Mesendoderm (in vitro differentiated cells): ENCODE measurements at regions not wholly inside any gene's neighbourhood (a gene's known extent, or its start where the extent isn't known, plus 50 kb on each side); places are given as distances from the start of the nearest gene placed in this dataset.

Experiments used
- DNase-seq: peaks from one replicate; pipeline ENCODE4 v3.0.0; 2013
- H2AK5ac ChIP-seq: 2 replicates; pipeline ENCODE4 v1.6.1; 2013; ENCODE audit warnings: low read length, inconsistent platforms
- H2BK120ac ChIP-seq: 2 replicates; pipeline ENCODE4 v1.6.1; 2013; ENCODE audit warnings: low read depth, mild to moderate bottlenecking, low read length, moderate library complexity, mixed read lengths
- H2BK15ac ChIP-seq: replicated peaks from 2 replicates; pipeline ENCODE4 v1.6.1; 2013; ENCODE audit warnings: low read depth, mild to moderate bottlenecking, moderate library complexity
- H2BK5ac ChIP-seq: 2 replicates; pipeline ENCODE4 v1.6.1; 2013; ENCODE audit warnings: low read length, inconsistent platforms
- H3K18ac ChIP-seq: 2 replicates; pipeline ENCODE4 v1.6.1; 2013; ENCODE audit warnings: mild to moderate bottlenecking, low read length, mixed read lengths
- H3K23ac ChIP-seq: one replicate; pipeline ENCODE4 v1.6.1; 2013; ENCODE audit warnings: low read length
- H3K27ac ChIP-seq: 2 replicates; pipeline ENCODE4 v1.5.1; 2013; ENCODE audit warnings: low read depth, mild to moderate bottlenecking, inconsistent platforms, low read length, moderate library complexity
- H3K27me3 ChIP-seq: 2 replicates; pipeline ENCODE4 v1.6.1; 2013; ENCODE audit warnings: low read length, control low read depth, mild to moderate bottlenecking, inconsistent platforms; ENCODE audit not compliant: insufficient read depth, poor library complexity
- H3K36me3 ChIP-seq: 2 replicates; pipeline ENCODE4 v1.6.1; 2013; ENCODE audit warnings: low read length, inconsistent platforms; ENCODE audit not compliant: control insufficient read depth, insufficient read depth
- H3K4ac ChIP-seq: one replicate; pipeline ENCODE4 v1.6.1; 2013; ENCODE audit warnings: low read depth, mild to moderate bottlenecking, low read length, moderate library complexity
- H3K4me1 ChIP-seq: 2 replicates; pipeline ENCODE4 v1.6.1; 2013; ENCODE audit warnings: low read depth, low read length, inconsistent platforms; ENCODE audit not compliant: control insufficient read depth
- H3K4me2 ChIP-seq: 2 replicates; pipeline ENCODE4 v1.6.1; 2013; ENCODE audit warnings: low read length
- H3K4me3 ChIP-seq: 2 replicates; pipeline ENCODE4 v1.5.1; 2013; ENCODE audit warnings: mild to moderate bottlenecking, low read length
- H3K56ac ChIP-seq: one replicate; pipeline ENCODE4 v1.6.1; 2013; ENCODE audit warnings: low read length
- H3K79me1 ChIP-seq: 2 replicates; pipeline ENCODE4 v1.6.1; 2013; ENCODE audit warnings: low read length, inconsistent platforms
- H3K79me2 ChIP-seq: 2 replicates; pipeline ENCODE4 v1.6.1; 2013; ENCODE audit warnings: mild to moderate bottlenecking, low read length; ENCODE audit not compliant: control insufficient read depth, insufficient read depth
- H3K9ac ChIP-seq: 2 replicates; pipeline ENCODE4 v1.6.1; 2013; ENCODE audit warnings: low read length, inconsistent platforms
- H4K5ac ChIP-seq: one replicate; pipeline ENCODE4 v1.6.1; 2013; ENCODE audit warnings: low read length
- H4K8ac ChIP-seq: one replicate; pipeline ENCODE4 v1.6.1; 2013; ENCODE audit warnings: low read depth, mild to moderate bottlenecking, control low read depth, low read length, moderate library complexity
- WGBS: extraction: QIAGEN DNeasy Blood & Tissue Kit; methylation state at CpG from one replicate; pipeline ENCODE4 v1.1.7; 2013; ENCODE audit warnings: low lambda C conversion rate, missing lambda C conversion rate; ENCODE audit not compliant: insufficient coverage; ENCODE audit errors: extremely low coverage; 5-methylcytosine and 5-hydroxymethylcytosine counted together

- Histone ChIP-seq H3K23ac (no peak overlapping the region), H2BK120ac (no peak overlapping the region), H2BK5ac (no peak overlapping the region), H3K4me3 (no peak overlapping the region), H3K79me2 (no peaks in the 10 kb centered on the region), H3K27me3 (no peaks in the 10 kb centered on the region), H4K5ac (no peak overlapping the region), H2BK15ac (no peak overlapping the region), H3K18ac (no peak overlapping the region), H3K36me3 (no peaks in the 10 kb centered on the region), H3K79me1 (no peaks in the 10 kb centered on the region), H2AK5ac (no peak overlapping the region), H3K27ac (no peak overlapping the region), H3K4me2 (no peak overlapping the region), H3K4me1 (no peaks in the 10 kb centered on the region), H3K9ac (no peak overlapping the region), H3K4ac (no peak overlapping the region), H3K56ac (no peak overlapping the region), H4K8ac (no peak overlapping the region)
- no CpG with 5 or more reads among the region's 18 CpGs for WGBS
- no peak for DNase-seq
Observed at GRCh38 chr4:185879666-185880312, 67.8 kb upstream of the SORBS2 start.

GRCh38 chr4:185880571-185880970 is 68.6 kb upstream of the SORBS2 start:
- H4K8ac ChIP-seq = no peak overlapping the region
- no peak overlapping the region for H3K9ac ChIP-seq
- no peaks in the 10 kb centered on the region for H3K79me2 ChIP-seq
- H3K4me1 ChIP-seq = no peaks in the 10 kb centered on the region
- no CpG with 5 or more reads among the region's 3 CpGs for WGBS
- H3K27me3 ChIP-seq = no peaks in the 10 kb centered on the region
- H2BK15ac ChIP-seq = no peak overlapping the region
- no peak overlapping the region for H2AK5ac ChIP-seq
- H3K23ac ChIP-seq = no peak overlapping the region
- no peak overlapping the region for H3K27ac ChIP-seq
- H3K18ac ChIP-seq = no peak overlapping the region
- H3K36me3 ChIP-seq = no peaks in the 10 kb centered on the region
- no peak overlapping the region for H3K56ac ChIP-seq
- H3K4me2 ChIP-seq = no peak overlapping the region
- no peak overlapping the region for H3K4me3 ChIP-seq
- no peak overlapping the region for H2BK120ac ChIP-seq
- H4K5ac ChIP-seq = no peak overlapping the region
- no peaks in the 10 kb centered on the region for H3K79me1 ChIP-seq
- DNase-seq = no peak
- no peak overlapping the region for H2BK5ac ChIP-seq
- no peak overlapping the region for H3K4ac ChIP-seq

- H2BK120ac ChIP-seq = no peak overlapping the region
- WGBS = no CpG with 5 or more reads among the region's 3 CpGs
- H4K8ac ChIP-seq = no peak overlapping the region
- H2AK5ac ChIP-seq = no peak overlapping the region
- H3K4me1 ChIP-seq = no peaks in the 10 kb centered on the region
- H3K36me3 ChIP-seq = no peaks in the 10 kb centered on the region
- no peak overlapping the region for H2BK5ac ChIP-seq
- no peaks in the 10 kb centered on the region for H3K27me3 ChIP-seq
- no peak overlapping the region for H3K18ac ChIP-seq
- no peak overlapping the region for H2BK15ac ChIP-seq
- DNase-seq = peak; percentile 45
- H3K79me2 ChIP-seq = no peaks in the 10 kb centered on the region
- H3K23ac ChIP-seq = no peak overlapping the region
- no peak overlapping the region for H3K27ac ChIP-seq
- H3K4me3 ChIP-seq = no peak overlapping the region
- no peak overlapping the region for H4K5ac ChIP-seq
- H3K79me1 ChIP-seq = no peaks in the 10 kb centered on the region
- no peak overlapping the region for H3K4me2 ChIP-seq
- H3K4ac ChIP-seq = no peak overlapping the region
- H3K9ac ChIP-seq = no peak overlapping the region
- no peak overlapping the region for H3K56ac ChIP-seq
Observed at GRCh38 chr4:185881430-185881829, 69.4 kb upstream of the SORBS2 start.

DNA sequence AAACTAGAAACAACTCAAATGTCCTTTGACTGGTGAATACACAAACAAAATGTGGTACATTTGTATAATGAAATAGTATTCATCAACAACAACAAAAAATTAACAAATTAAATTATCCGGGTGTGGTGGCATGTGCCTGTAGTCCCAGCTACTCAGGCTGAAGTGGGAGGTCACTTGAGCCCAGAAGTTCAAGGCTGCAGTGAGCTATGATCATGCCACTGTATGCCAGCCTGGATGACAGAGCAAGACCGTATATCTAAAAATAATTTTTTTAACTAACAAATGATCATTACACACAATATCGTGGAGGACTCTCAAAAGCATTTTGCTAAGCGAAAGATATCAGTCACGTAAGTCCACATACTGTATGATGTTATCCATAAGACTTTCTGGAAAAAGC is 71.6 kb upstream of the SORBS2 start:
- DNase-seq = no peak
- H4K5ac ChIP-seq = no peak overlapping the region
- no peak overlapping the region for H3K18ac ChIP-seq
- H2BK5ac ChIP-seq = no peak overlapping the region
- H3K23ac ChIP-seq = no peak overlapping the region
- no peak overlapping the region for H2BK120ac ChIP-seq
- no peak overlapping the region for H3K27ac ChIP-seq
- no peaks in the 10 kb centered on the region for H3K36me3 ChIP-seq
- H3K9ac ChIP-seq = no peak overlapping the region
- H3K4me1 ChIP-seq = no peaks in the 10 kb centered on the region
- no peaks in the 10 kb centered on the region for H3K27me3 ChIP-seq
- no peak overlapping the region for H3K4me3 ChIP-seq
- no peak overlapping the region for H2BK15ac ChIP-seq
- H3K4ac ChIP-seq = no peak overlapping the region
- H3K79me1 ChIP-seq = no peaks in the 10 kb centered on the region
- H3K4me2 ChIP-seq = no peak overlapping the region
- no CpG with 5 or more reads among the region's 5 CpGs for WGBS
- H2AK5ac ChIP-seq = no peak overlapping the region
- no peaks in the 10 kb centered on the region for H3K79me2 ChIP-seq
- H3K56ac ChIP-seq = no peak overlapping the region
- H4K8ac ChIP-seq = no peak overlapping the region

DNA sequence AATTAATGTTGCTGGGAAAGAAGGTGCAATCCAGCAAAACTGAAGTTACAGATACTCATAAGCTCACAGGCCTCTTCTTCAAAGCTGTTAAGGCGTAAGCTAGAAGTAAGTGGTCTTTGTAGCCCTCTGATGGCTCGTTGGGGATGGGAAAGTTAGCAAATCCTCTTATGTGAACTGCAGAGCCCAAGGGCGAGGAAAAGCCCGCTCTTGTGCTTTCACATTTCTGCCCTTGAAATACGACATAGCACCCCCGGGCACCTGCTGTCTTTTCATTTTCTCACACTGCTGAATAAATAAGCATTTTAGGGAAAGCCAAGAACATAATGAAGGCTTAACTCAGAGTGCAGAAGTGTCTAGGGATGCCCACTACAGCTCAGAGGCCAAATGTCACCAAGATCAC is 73.1 kb upstream of the SORBS2 start:
- no peak overlapping the region for H2BK120ac ChIP-seq
- H2BK5ac ChIP-seq = no peak overlapping the region
- H2AK5ac ChIP-seq = no peak overlapping the region
- H3K27ac ChIP-seq = no peak overlapping the region
- no peak overlapping the region for H4K5ac ChIP-seq
- H4K8ac ChIP-seq = no peak overlapping the region
- H3K23ac ChIP-seq = no peak overlapping the region
- no peaks in the 10 kb centered on the region for H3K27me3 ChIP-seq
- H3K9ac ChIP-seq = no peak overlapping the region
- H3K4me1 ChIP-seq = no peaks in the 10 kb centered on the region
- no peak overlapping the region for H3K4me3 ChIP-seq
- no peak overlapping the region for H2BK15ac ChIP-seq
- no peak overlapping the region for H3K56ac ChIP-seq
- no peaks in the 10 kb centered on the region for H3K36me3 ChIP-seq
- H3K79me1 ChIP-seq = no peaks in the 10 kb centered on the region
- H3K79me2 ChIP-seq = no peaks in the 10 kb centered on the region
- no CpG with 5 or more reads among the region's 6 CpGs for WGBS
- no peak for DNase-seq
- no peak overlapping the region for H3K4ac ChIP-seq
- no peak overlapping the region for H3K18ac ChIP-seq
- H3K4me2 ChIP-seq = no peak overlapping the region

GRCh38 chr4:185885604-185886003 is 73.6 kb upstream of the SORBS2 start:
- H3K27me3 ChIP-seq = no peaks in the 10 kb centered on the region
- H3K56ac ChIP-seq = no peak overlapping the region
- no peaks in the 10 kb centered on the region for H3K36me3 ChIP-seq
- no peak overlapping the region for H3K18ac ChIP-seq
- H2BK15ac ChIP-seq = no peak overlapping the region
- no peak overlapping the region for H3K4ac ChIP-seq
- no peak overlapping the region for H3K4me2 ChIP-seq
- H3K9ac ChIP-seq = no peak overlapping the region
- H3K23ac ChIP-seq = no peak overlapping the region
- DNase-seq = no peak
- no peak overlapping the region for H4K8ac ChIP-seq
- H4K5ac ChIP-seq = no peak overlapping the region
- no peak overlapping the region for H3K4me3 ChIP-seq
- no peaks in the 10 kb centered on the region for H3K4me1 ChIP-seq
- no peaks in the 10 kb centered on the region for H3K79me1 ChIP-seq
- H2BK5ac ChIP-seq = no peak overlapping the region
- no peak overlapping the region for H2BK120ac ChIP-seq
- WGBS = no CpG with 5 or more reads among the region's 6 CpGs
- H2AK5ac ChIP-seq = no peak overlapping the region
- no peaks in the 10 kb centered on the region for H3K79me2 ChIP-seq
- no peak overlapping the region for H3K27ac ChIP-seq
